ENCODE measurements at regions not wholly inside any gene's neighbourhood (a gene's known extent, or its start where the extent isn't known, plus 50 kb on each side); places are given as distances from the start of the nearest gene placed in this dataset.

DNA sequence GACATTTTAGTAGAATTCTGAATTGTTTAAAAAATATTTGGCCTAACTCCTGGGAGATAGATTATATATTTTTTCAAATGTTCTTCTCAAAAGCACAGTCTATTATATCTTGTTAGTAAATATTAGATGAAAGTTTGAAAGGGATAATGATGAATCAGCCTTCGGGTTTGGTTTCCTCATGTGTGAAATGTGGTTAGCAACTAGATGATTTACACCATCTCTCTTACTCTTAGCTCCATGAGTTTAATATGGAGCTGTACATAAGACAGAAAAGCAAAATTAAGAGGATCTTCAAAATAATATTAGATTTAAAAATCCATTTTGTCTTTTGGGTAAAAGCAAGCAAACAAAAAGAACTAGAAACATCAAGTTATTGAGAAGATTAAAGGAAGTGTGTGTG, 120.8 kb upstream of the SFRP2 start:
- ATAC-seq: no peak
- intact Hi-C loops (cut with micrococcal nuclease; ENCODE audit: unreplicated experiment): no loop called here
- Histone ChIP-seq H3K4me3 (ENCODE audit: low read depth in 2 of 2, low read length in 2 of 2) (no peak overlapping the region), H3K27ac (ENCODE audit: low read length) (no peak overlapping the region), H3K4me1 (ENCODE audit: control insufficient read depth, insufficient read depth, low read length) (no peaks in the 10 kb centered on the region), H3K36me3 (ENCODE audit: control insufficient read depth, insufficient read depth, low read length) (no peaks in the 10 kb centered on the region), H3K9me3 (ENCODE audit: control insufficient read depth, insufficient read depth, low read depth, low read length) (no peaks in the 10 kb centered on the region), H3K27me3 (ENCODE audit: control insufficient read depth, insufficient read depth, low read length) (no peaks in the 10 kb centered on the region)
- CTCF ChIA-PET: no interaction called here
- in situ Hi-C loops (cut with HindIII; ENCODE audit: low pct_unique_long_range_greater_than_20kb, low sequenced_read_pairs): no loop called here
- POLR2A ChIA-PET: no interaction called here
- TF ChIP-seq POLR2AphosphoS5 (IDR thresholded peaks at IDR 0.05; ENCODE audit: low read depth, low read length) (no peak), TCF7L2 (IDR thresholded peaks at IDR 0.05; ENCODE audit: low read depth, low read length) (no peak), SIN3A (IDR thresholded peaks at IDR 0.05; ENCODE audit: borderline replicate concordance, insufficient read depth, low read depth, low read length) (no peak), REST (IDR thresholded peaks at IDR 0.05; ENCODE audit: insufficient read depth in 1 of 2, low read depth in 2 of 2, low read length in 1 of 2) (no peak)
- TF ChIP-seq, protein P1, sequence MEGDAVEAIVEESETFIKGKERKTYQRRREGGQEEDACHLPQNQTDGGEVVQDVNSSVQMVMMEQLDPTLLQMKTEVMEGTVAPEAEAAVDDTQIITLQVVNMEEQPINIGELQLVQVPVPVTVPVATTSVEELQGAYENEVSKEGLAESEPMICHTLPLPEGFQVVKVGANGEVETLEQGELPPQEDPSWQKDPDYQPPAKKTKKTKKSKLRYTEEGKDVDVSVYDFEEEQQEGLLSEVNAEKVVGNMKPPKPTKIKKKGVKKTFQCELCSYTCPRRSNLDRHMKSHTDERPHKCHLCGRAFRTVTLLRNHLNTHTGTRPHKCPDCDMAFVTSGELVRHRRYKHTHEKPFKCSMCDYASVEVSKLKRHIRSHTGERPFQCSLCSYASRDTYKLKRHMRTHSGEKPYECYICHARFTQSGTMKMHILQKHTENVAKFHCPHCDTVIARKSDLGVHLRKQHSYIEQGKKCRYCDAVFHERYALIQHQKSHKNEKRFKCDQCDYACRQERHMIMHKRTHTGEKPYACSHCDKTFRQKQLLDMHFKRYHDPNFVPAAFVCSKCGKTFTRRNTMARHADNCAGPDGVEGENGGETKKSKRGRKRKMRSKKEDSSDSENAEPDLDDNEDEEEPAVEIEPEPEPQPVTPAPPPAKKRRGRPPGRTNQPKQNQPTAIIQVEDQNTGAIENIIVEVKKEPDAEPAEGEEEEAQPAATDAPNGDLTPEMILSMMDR (IDR thresholded peaks at IDR 0.05): no peak
- BruUV-seq (replicated peaks): no TSS peak
- no peak for DNase-seq (ENCODE audit: low read depth, low spot score)

- H3K36me3 ChIP-seq (ENCODE audit: control insufficient read depth, insufficient read depth, low read length): no peaks in the 10 kb centered on the region
- H3K27me3 ChIP-seq (ENCODE audit: control insufficient read depth, insufficient read depth, low read length): no peaks in the 10 kb centered on the region
- H3K9me3 ChIP-seq (ENCODE audit: control insufficient read depth, insufficient read depth, low read depth, low read length): no peaks in the 10 kb centered on the region
- ChIA-PET POLR2A (no interaction called here), CTCF (no interaction called here)
- DNase-seq (ENCODE audit: low read depth, low spot score) (no peak), ATAC-seq (no peak)
- in situ Hi-C loops (cut with HindIII; ENCODE audit: low pct_unique_long_range_greater_than_20kb, low sequenced_read_pairs) (no loop called here), intact Hi-C loops (cut with micrococcal nuclease; ENCODE audit: unreplicated experiment) (no loop called here)
- no peak overlapping the region for H3K4me3 ChIP-seq (ENCODE audit: low read depth in 2 of 2, low read length in 2 of 2)
- TF ChIP-seq, protein P1 (IDR thresholded peaks at IDR 0.05): no peak
- TF ChIP-seq POLR2AphosphoS5 (IDR thresholded peaks at IDR 0.05; ENCODE audit: low read depth, low read length) (no peak), REST (IDR thresholded peaks at IDR 0.05; ENCODE audit: insufficient read depth in 1 of 2, low read depth in 2 of 2, low read length in 1 of 2) (no peak), SIN3A (IDR thresholded peaks at IDR 0.05; ENCODE audit: borderline replicate concordance, insufficient read depth, low read depth, low read length) (no peak), TCF7L2 (IDR thresholded peaks at IDR 0.05; ENCODE audit: low read depth, low read length) (no peak)
- no TSS peak for BruUV-seq (replicated peaks)
- H3K27ac ChIP-seq (ENCODE audit: low read length): no peak overlapping the region
- no peaks in the 10 kb centered on the region for H3K4me1 ChIP-seq (ENCODE audit: control insufficient read depth, insufficient read depth, low read length)
These were observed 117.3 kb upstream of the SFRP2 start for GRCh38 chr4:153906231-153906630.
